K562 (cell line): ENCODE measurements at regions not wholly inside any gene's neighbourhood (a gene's known extent, or its start where the extent isn't known, plus 50 kb on each side); places are given as distances from the start of the nearest gene placed in this dataset.

Experiments used
- ATAC-seq: fragments of 200-7000 bp; cut with Tn5 transposase; 3 replicates; pipeline ENCODE4 v1.9.1; 2020; ENCODE audit warnings: moderate library complexity
- BruUV-seq: library from RNA; stranded (reverse); fragments of 400-500 nt; replicated peaks from 2 replicates; lab custom pipeline; 2021; lab: Mats Ljungman, UMichigan
- CTCF ChIA-PET: fragments of 300-600 bp; formaldehyde crosslinking; extraction: SDS; loops from one replicate; lab custom pipeline; 2021; ENCODE audit warnings: low intra/inter-chr PET ratio; lab: Yijun Ruan, JAX
- POLR2A ChIA-PET: fragments of 300-600, 350-650 bp; sonication (Branson Sonifier 250); formaldehyde crosslinking; extraction: SDS; loops from one replicate; lab custom pipeline; 2021; ENCODE audit warnings: antibody characterized with exemption, inconsistent platforms; lab: Yijun Ruan, JAX
- DNase-seq, 4 experiments: peaks; one replicate each; pipeline versions ENCODE4 v3.0.0 to v3.0.0-alpha.2; 2011 to 2018; ENCODE audit warnings: low spot score in 3 of 4, mixed read lengths in 3 of 4; ENCODE audit errors: extremely low read depth in 1 of 4
- FAIRE-seq: peaks from 2 replicates; lab custom pipeline; 2011; peaks lifted over from hg19 to GRCh38; lab: Jason Lieb, UNC
- H2AFZ ChIP-seq: 2 replicates; pipeline ENCODE4 v1.6.0; 2011; ENCODE audit warnings: low read depth, low read length, control low read depth, inconsistent platforms
- H3K27ac ChIP-seq: fragments of 200-600 bp; 3 replicates; pipeline ENCODE4 v1.8.0; 2011; ENCODE audit warnings: low read depth, mild to moderate bottlenecking, control low read depth, inconsistent platforms, low read length, moderate library complexity, mixed read lengths; ENCODE audit errors: extremely low read depth
- H3K27me3 ChIP-seq, 2 experiments: fragments of 300-600 bp in 1 of 2; 2 replicates in 1 of 2; 3 replicates in 1 of 2; pipeline versions ENCODE4 v1.6.0 to v1.8.0; 2011; ENCODE audit warnings: inconsistent platforms in 2 of 2, low read length in 2 of 2, mild to moderate bottlenecking in 1 of 2, mixed read lengths in 1 of 2, moderate library complexity in 1 of 2; ENCODE audit not compliant: control insufficient read depth in 2 of 2, insufficient read depth in 2 of 2
- H3K36me3 ChIP-seq: fragments of 300-600 bp; 3 replicates; pipeline ENCODE4 v1.8.0; 2011; ENCODE audit warnings: mild to moderate bottlenecking, low read length, inconsistent platforms; ENCODE audit not compliant: control insufficient read depth, insufficient read depth
- H3K4me1 ChIP-seq, 2 experiments: fragments of 200-600 bp in 1 of 2; replicated peaks in 1 of 2; 2 replicates in 1 of 2; 3 replicates in 1 of 2; pipeline versions ENCODE4 v1.5.1 to v1.8.0; 2011; ENCODE audit warnings: inconsistent platforms in 2 of 2, low read length in 2 of 2, mild to moderate bottlenecking in 1 of 2, mixed read lengths in 1 of 2, moderate library complexity in 1 of 2; ENCODE audit not compliant: control insufficient read depth in 2 of 2, insufficient read depth in 2 of 2
- H3K4me2 ChIP-seq: 2 replicates; pipeline ENCODE4 v1.6.1; 2011; ENCODE audit warnings: low read length, control low read depth, inconsistent platforms, mixed read lengths; ENCODE audit not compliant: insufficient read depth
- H3K4me3 ChIP-seq: fragments of 200-600 bp; sonication (generic), shearing (Covaris generic); 2 replicates; pipeline ENCODE4 v1.5.1; 2016; ENCODE audit warnings: control low read depth, inconsistent platforms
- H3K79me2 ChIP-seq: fragments of 200-600 bp; 3 replicates; pipeline ENCODE4 v1.8.0; 2011; ENCODE audit warnings: low read length, inconsistent platforms; ENCODE audit not compliant: control insufficient read depth, insufficient read depth
- H3K9ac ChIP-seq, 2 experiments: 2 replicates each; pipeline versions ENCODE4 v1.6.0 to v1.6.1; 2011; ENCODE audit warnings: low read depth in 2 of 2, low read length in 2 of 2, control low read depth in 1 of 2, inconsistent platforms in 1 of 2, mild to moderate bottlenecking in 1 of 2, mixed read lengths in 1 of 2; ENCODE audit not compliant: insufficient read depth in 1 of 2
- H3K9me1 ChIP-seq: one replicate; pipeline ENCODE4 v1.6.0; 2011; ENCODE audit warnings: inconsistent platforms, mild to moderate bottlenecking, low read length, moderate library complexity; ENCODE audit not compliant: control insufficient read depth, insufficient read depth
- H3K9me3 ChIP-seq: replicated peaks from 2 replicates; pipeline ENCODE4 v1.5.1; 2011; ENCODE audit warnings: low read depth, low read length, inconsistent platforms; ENCODE audit not compliant: control insufficient read depth, insufficient read depth
- H4K20me1 ChIP-seq: replicated peaks from 2 replicates; pipeline ENCODE4 v1.6.1; 2011; ENCODE audit warnings: low read length, inconsistent platforms, mixed read lengths; ENCODE audit not compliant: control insufficient read depth, insufficient read depth
- SMC3 ChIP-seq: conservative IDR thresholded peaks from 2 replicates; pipeline ENCODE4 v1.6.1; 2011; ENCODE audit warnings: low read depth, low read length, improper control_type of control experiment; ENCODE audit not compliant: insufficient read depth
- THAP7 ChIP-seq: fragments of 250-450 bp; sonication (Bioruptor Pico); IDR thresholded peaks from 2 replicates; pipeline ENCODE4 v1.5.0; 2021
- WGBS: fragments of 100-300 bp; shearing (Covaris generic); methylation state at CpG from one replicate; pipeline ENCODE4 v1.1.6; 2016; ENCODE audit warnings: low coverage, mixed read lengths; ENCODE audit not compliant: insufficient coverage; ENCODE audit errors: missing lambda C conversion rate; 5-methylcytosine and 5-hydroxymethylcytosine counted together
- in situ Hi-C: fragments of 300-500 bp; cut with MboI; formaldehyde crosslinking; loops from 4 replicates; pipeline ENCODE4 v1.15.0; 2018; ENCODE audit warnings: inconsistent platforms, mixed read lengths
- intact Hi-C: fragments of 100-400 bp; cut with micrococcal nuclease; formaldehyde crosslinking; loops from 2 replicates; pipeline ENCODE4 v1.14.2; 2022
- TF ChIP-seq, protein P1 (sequence below): sonication (generic); formaldehyde crosslinking; IDR thresholded peaks from 2 replicates; pipeline ENCODE4 v1.8.1; 2023; ENCODE audit warnings: mild to moderate bottlenecking, missing genetic modification reagents, moderate library complexity
- TF ChIP-seq, protein P2 (sequence below), 3 experiments: IDR thresholded peaks in 2 of 3; conservative IDR thresholded peaks in 1 of 3; 2 replicates each; pipeline ENCODE4 v1.5.1; 2011 to 2012; ENCODE audit warnings: low read length in 3 of 3, mild to moderate bottlenecking in 3 of 3, control low read depth in 2 of 3, improper control_type of control experiment in 1 of 3, inconsistent platforms in 1 of 3, low read depth in 1 of 3, mixed read lengths in 1 of 3, moderate library complexity in 1 of 3; ENCODE audit not compliant: insufficient read depth in 2 of 3
- TF ChIP-seq, protein P3 (sequence below): fragments of 450-650 bp; formaldehyde crosslinking; IDR thresholded peaks from 2 replicates; pipeline ENCODE4 v1.4.0; 2020; ENCODE audit warnings: mild to moderate bottlenecking, moderate library complexity
- TF ChIP-seq, protein P4 (sequence below), 2 experiments: fragments of 450-650 bp; formaldehyde crosslinking in 1 of 2; IDR thresholded peaks; 2 replicates each; pipeline versions ENCODE4 v1.4.0 to v1.6.1; 2014 to 2020; ENCODE audit warnings: mild to moderate bottlenecking in 2 of 2, borderline replicate concordance in 1 of 2, low read depth in 1 of 2

DNA sequence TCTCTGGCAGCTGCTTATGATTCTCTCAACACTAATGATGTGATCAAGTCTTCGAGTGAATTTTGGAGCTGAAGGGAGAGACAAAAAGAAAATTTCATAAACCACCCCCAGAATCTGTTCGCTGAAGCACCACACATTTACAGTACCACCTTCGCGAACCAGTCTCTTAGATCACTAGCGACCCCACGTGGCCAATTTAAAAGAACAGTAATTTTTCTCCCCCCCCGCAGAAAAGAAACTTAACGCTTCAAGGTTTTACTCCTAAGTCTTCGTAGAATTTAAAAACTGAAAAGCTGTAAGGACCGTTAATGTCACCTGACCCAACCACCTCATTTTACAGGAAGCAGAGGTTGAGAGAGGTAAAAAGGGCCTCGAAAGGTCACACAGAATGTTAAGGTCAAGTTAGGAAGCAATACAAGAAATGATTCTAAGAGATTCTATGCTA is 187.5 kb downstream of the QDPR start:
- ChIA-PET CTCF (interaction anchor here (0.7 to 1.8 kb wide), 3 partner anchors 123 to 1034 kb away, joined by 3 to 6 read pairs (median 3); no protein-coding TSS in a partner anchor), POLR2A (no interaction called here)
- FAIRE-seq (peak; percentile 87), DNase-seq (peak; percentile 58 to 67 (median 64)), ATAC-seq (peak; percentile 75)
- Histone ChIP-seq H3K9me3 (no peaks in the 10 kb centered on the region), H3K9me1 (no peaks in the 10 kb centered on the region), H2AFZ (no peak overlapping the region), H3K4me3 (no peak overlapping the region), H3K79me2 (no peaks in the 10 kb centered on the region), H3K9ac (no peak overlapping the region), H3K27me3 (no peaks in the 10 kb centered on the region), H3K4me2 (no peak overlapping the region), H4K20me1 (0 out of 2 replicates have a peak, but pooled peaks cover 3% of the 10 kb centered on the region), H3K4me1 (no peaks in the 10 kb centered on the region), H3K27ac (no peak overlapping the region), H3K36me3 (no peaks in the 10 kb centered on the region)
- 5% methylated on average over 11 of the region's 11 CpGs for WGBS
- intact Hi-C loops, result loop anchor here (2.0 to 10.0 kb wide), 5 partner anchors 152 to 1032 kb away; no protein-coding TSS in a partner anchor
- no TSS peak for BruUV-seq
- in situ Hi-C loops, result no loop called here
- TF ChIP-seq, protein P1, sequence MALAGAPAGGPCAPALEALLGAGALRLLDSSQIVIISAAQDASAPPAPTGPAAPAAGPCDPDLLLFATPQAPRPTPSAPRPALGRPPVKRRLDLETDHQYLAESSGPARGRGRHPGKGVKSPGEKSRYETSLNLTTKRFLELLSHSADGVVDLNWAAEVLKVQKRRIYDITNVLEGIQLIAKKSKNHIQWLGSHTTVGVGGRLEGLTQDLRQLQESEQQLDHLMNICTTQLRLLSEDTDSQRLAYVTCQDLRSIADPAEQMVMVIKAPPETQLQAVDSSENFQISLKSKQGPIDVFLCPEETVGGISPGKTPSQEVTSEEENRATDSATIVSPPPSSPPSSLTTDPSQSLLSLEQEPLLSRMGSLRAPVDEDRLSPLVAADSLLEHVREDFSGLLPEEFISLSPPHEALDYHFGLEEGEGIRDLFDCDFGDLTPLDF (CRISPR knock-in tag), result no peak
- TF ChIP-seq, protein P2, sequence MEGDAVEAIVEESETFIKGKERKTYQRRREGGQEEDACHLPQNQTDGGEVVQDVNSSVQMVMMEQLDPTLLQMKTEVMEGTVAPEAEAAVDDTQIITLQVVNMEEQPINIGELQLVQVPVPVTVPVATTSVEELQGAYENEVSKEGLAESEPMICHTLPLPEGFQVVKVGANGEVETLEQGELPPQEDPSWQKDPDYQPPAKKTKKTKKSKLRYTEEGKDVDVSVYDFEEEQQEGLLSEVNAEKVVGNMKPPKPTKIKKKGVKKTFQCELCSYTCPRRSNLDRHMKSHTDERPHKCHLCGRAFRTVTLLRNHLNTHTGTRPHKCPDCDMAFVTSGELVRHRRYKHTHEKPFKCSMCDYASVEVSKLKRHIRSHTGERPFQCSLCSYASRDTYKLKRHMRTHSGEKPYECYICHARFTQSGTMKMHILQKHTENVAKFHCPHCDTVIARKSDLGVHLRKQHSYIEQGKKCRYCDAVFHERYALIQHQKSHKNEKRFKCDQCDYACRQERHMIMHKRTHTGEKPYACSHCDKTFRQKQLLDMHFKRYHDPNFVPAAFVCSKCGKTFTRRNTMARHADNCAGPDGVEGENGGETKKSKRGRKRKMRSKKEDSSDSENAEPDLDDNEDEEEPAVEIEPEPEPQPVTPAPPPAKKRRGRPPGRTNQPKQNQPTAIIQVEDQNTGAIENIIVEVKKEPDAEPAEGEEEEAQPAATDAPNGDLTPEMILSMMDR (IDR thresholded peaks at IDR 0.05 in 2 of 3, conservative IDR thresholded peaks at IDR 0.05 in 1 of 3; ENCODE audit: insufficient read depth in 2 of 3, low read depth in 1 of 3, low read length in 3 of 3), result peak; percentile 63 to 83 (median 65)
- no peak for TF ChIP-seq THAP7
- TF ChIP-seq, protein P3, sequence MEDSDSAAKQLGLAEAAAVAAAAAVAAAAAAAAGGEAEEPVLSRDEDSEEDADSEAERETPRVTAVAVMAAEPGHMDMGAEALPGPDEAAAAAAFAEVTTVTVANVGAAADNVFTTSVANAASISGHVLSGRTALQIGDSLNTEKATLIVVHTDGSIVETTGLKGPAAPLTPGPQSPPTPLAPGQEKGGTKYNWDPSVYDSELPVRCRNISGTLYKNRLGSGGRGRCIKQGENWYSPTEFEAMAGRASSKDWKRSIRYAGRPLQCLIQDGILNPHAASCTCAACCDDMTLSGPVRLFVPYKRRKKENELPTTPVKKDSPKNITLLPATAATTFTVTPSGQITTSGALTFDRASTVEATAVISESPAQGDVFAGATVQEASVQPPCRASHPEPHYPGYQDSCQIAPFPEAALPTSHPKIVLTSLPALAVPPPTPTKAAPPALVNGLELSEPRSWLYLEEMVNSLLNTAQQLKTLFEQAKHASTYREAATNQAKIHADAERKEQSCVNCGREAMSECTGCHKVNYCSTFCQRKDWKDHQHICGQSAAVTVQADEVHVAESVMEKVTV (CRISPR knock-in tag), result peak; percentile 59; the same call in 1 of the 2 replicates
- peak; percentile 61; the same call in 1 of the 2 replicates for TF ChIP-seq SMC3
- TF ChIP-seq, protein P4, sequence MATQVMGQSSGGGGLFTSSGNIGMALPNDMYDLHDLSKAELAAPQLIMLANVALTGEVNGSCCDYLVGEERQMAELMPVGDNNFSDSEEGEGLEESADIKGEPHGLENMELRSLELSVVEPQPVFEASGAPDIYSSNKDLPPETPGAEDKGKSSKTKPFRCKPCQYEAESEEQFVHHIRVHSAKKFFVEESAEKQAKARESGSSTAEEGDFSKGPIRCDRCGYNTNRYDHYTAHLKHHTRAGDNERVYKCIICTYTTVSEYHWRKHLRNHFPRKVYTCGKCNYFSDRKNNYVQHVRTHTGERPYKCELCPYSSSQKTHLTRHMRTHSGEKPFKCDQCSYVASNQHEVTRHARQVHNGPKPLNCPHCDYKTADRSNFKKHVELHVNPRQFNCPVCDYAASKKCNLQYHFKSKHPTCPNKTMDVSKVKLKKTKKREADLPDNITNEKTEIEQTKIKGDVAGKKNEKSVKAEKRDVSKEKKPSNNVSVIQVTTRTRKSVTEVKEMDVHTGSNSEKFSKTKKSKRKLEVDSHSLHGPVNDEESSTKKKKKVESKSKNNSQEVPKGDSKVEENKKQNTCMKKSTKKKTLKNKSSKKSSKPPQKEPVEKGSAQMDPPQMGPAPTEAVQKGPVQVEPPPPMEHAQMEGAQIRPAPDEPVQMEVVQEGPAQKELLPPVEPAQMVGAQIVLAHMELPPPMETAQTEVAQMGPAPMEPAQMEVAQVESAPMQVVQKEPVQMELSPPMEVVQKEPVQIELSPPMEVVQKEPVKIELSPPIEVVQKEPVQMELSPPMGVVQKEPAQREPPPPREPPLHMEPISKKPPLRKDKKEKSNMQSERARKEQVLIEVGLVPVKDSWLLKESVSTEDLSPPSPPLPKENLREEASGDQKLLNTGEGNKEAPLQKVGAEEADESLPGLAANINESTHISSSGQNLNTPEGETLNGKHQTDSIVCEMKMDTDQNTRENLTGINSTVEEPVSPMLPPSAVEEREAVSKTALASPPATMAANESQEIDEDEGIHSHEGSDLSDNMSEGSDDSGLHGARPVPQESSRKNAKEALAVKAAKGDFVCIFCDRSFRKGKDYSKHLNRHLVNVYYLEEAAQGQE (IDR thresholded peaks at IDR 0.05; ENCODE audit: borderline replicate concordance), result peak; percentile 59; the same call in 1 of the 2 replicates
- TF ChIP-seq, protein P4 (CRISPR knock-in tag; IDR thresholded peaks at IDR 0.05; ENCODE audit: low read depth), result no peak
